NCI-H345 treated with DMSO at 0.1 percent for 48 hours (cell line): ENCODE measurements at regions not wholly inside any gene's neighbourhood (a gene's known extent, or its start where the extent isn't known, plus 50 kb on each side); places are given as distances from the start of the nearest gene placed in this dataset.
A peak's percentile ranks its signal among the peaks of the same experiment; 100 is the strongest.

Experiments used
- DNase-seq: peaks from one replicate; lab custom pipeline; 2025; ENCODE audit not compliant: unreplicated experiment; lab: John Stamatoyannopoulos, UW

DNA sequence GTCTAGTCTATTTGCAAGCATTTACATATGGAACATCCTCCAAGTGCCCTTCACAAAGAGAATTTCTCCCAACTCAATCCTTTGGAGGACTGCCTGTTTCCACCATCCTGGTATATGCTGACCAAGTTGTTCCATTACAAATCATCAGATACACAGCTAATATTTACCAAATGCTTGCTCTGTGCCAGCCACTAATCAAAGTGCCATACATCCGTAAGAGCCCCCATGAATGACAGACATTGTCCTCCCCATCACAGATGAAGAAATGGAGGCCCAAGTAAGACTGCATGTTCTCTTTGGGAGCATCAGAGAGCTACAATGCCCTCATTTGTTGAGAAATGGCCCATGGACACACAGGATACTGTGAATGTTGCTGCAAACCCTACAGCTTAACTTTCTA lies 130.0 kb upstream of the BACE2 start:
- no peak for DNase-seq

DNA sequence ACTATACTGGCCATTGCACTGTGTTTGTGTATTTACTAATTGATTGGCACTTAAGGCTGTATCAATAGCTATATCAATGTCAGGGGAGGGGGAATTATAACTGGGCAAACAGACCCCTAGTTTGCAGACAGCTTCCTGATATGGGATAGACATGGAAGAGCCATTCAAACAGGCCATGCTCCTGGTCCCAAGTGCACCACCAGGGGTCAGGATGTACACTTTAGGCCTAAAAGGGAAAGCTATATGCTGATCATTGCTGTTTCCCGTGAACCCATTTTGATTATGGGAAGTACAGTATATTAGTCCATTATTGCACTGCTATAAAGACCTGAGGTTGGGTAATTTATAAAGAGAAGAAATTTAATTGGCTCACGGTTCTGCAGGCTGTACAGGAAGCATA lies 124.9 kb upstream of the BACE2 start:
- no peak for DNase-seq

GRCh38 chr21:41045534-41046268 lies 122.3 kb upstream of the BACE2 start:
- peak; percentile 93 for DNase-seq

GRCh38 chr21:41048145-41048544 lies 119.8 kb upstream of the BACE2 start:
- DNase-seq = no peak

GRCh38 chr21:41048623-41049022 lies 119.3 kb upstream of the BACE2 start:
- DNase-seq = no peak

GRCh38 chr21:41052820-41053555 lies 115.0 kb upstream of the BACE2 start:
- DNase-seq = no peak

GRCh38 chr21:41054018-41054578 lies 113.9 kb upstream of the BACE2 start:
- DNase-seq = no peak

DNA sequence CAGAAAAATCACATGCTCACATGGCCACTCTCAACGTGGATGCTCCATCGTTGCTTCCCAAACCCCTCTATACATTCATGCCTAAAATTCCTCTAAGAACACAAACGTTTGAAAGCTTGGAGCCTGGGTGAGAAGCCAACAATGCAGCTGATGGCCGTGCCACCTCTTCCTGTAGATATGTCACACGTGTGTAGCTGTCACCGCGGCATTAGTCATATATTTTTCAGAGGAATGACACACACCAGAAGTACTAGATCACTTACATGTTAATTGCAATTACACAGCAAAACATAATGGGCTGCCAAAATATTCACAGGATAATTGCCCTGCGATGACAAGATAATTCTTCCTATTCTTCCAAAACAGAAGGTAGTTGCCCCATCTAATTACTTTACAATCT lies 112.7 kb upstream of the BACE2 start:
- DNase-seq = no peak

DNA sequence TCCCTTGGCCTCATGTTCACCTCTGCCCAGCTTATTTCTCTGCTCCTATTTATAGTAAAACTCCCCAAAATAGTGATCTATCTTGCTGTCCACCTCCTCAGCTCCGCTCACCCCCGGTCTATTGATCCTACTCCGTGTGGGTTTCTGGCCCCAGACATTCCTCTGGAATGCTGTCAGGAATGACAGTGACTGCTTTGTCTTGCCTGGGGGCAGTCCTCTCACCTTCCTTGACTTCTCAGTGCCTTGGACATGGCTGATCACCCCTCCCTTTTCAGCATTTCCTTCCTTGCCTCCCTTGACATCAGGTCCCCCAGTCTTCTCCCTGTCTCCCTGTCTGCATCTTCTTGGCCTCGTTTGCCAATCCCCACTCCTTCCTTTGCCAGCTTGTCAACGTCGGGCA lies 108.1 kb upstream of the BACE2 start:
- no peak for DNase-seq

GRCh38 chr21:41061701-41062100 lies 106.3 kb upstream of the BACE2 start:
- DNase-seq = no peak

DNA sequence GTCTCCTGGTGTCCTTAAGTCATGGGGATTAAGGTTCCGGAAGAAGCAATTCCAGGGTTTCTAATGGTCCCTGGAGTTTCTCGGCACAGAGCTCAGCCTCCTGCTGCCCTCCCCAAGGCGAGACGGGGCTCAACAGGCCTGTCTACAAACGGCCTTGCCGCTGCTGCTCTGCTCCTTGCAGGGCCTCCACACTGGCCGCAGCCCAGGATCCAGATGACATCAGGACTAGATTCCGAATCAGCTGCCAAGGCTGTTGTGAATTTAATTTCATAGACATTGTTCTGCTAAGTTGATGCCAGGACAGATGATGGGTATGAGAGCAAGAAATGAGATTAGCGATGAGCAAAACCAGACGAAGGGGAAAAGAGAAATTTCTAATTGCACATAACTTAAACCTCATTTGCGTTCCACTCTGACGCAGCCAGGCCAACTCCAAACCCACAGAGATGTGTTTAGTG lies 103.6 kb upstream of the BACE2 start:
- no peak for DNase-seq

- no peak for DNase-seq
These were observed 103.0 kb upstream of the BACE2 start for GRCh38 chr21:41064951-41065350.

DNA sequence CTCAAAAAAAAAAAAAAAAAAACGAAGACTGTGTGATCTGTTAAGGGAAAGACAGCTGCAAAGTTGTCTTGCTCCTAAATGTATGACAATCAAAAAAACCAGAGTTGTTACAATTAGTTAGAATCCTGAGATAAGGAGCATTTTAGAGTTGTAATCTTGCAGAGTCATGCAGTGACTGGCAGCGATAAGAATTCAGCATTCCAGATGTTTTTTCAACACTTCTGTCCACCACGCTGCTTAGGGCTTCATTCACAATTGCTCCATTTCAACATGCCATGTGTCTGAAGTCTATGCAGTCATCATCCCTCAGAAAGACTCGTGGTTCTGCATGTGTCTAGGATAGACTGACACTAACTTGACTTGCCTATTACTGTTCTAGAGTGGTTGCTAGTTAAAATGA lies 102.4 kb upstream of the BACE2 start:
- DNase-seq = no peak

DNA sequence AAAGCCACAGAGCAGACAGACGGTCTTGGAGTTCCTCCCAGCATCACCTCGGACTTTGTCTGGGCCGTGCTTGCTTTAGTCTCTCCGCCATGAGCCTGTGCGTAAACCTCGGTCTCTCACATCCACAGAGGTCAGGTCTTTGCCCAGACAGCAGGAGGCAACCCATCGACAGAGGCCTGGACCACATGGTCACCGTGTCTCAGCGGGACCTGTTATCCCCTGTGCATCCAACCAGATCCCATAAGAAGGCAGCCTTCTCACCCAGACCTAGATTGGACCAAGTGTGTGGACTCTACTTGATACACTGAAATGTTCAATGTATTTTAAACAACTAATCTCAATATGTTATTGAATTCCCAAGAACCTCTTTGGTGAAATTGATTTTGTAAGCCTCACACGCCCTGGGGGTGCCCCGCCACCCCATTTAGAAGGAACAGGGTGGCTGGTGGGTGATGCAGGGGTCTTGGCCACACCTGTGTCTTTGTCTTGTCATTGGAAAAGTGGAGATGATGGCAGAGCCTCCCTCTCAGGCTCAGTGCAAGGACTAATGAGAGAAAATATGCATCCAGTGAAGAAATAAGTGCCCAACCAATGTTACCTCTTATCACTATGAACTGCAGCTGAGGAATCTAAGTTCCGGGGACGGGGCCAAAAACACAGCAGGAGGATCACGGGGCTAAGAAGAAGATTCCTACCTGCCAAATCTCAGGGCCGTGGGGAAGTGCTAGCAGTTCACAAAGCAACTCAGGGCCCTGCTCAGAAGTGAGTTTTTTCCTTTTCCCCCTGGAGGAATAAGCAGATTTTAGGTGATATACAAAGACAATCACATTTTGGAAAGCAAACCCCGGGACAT lies 101.6 kb upstream of the BACE2 start:
- DNase-seq = no peak

- DNase-seq = no peak
These were observed 100.3 kb upstream of the BACE2 start for GRCh38 chr21:41067709-41068108.

- DNase-seq = peak; percentile 65
These were observed 99.5 kb upstream of the BACE2 start for GRCh38 chr21:41068496-41068895.

GRCh38 chr21:41068967-41069642 lies 98.9 kb upstream of the BACE2 start:
- DNase-seq = peak; percentile 90

GRCh38 chr21:41070284-41070683 lies 97.7 kb upstream of the BACE2 start:
- no peak for DNase-seq

GRCh38 chr21:41071258-41072171 lies 96.4 kb upstream of the BACE2 start:
- DNase-seq = no peak

GRCh38 chr21:41073558-41073957 lies 94.4 kb upstream of the BACE2 start:
- no peak for DNase-seq
